MV-4-11 (cell line): ENCODE measurements at regions not wholly inside any gene's neighbourhood (a gene's known extent, or its start where the extent isn't known, plus 50 kb on each side); places are given as distances from the start of the nearest gene placed in this dataset.

Experiments used
- DNase-seq: peaks from one replicate; lab custom pipeline; 2025; lab: John Stamatoyannopoulos, UW

GRCh38 chr10:117670116-117670904, 127.8 kb downstream of the EMX2 start:
- DNase-seq, result no peak

DNA sequence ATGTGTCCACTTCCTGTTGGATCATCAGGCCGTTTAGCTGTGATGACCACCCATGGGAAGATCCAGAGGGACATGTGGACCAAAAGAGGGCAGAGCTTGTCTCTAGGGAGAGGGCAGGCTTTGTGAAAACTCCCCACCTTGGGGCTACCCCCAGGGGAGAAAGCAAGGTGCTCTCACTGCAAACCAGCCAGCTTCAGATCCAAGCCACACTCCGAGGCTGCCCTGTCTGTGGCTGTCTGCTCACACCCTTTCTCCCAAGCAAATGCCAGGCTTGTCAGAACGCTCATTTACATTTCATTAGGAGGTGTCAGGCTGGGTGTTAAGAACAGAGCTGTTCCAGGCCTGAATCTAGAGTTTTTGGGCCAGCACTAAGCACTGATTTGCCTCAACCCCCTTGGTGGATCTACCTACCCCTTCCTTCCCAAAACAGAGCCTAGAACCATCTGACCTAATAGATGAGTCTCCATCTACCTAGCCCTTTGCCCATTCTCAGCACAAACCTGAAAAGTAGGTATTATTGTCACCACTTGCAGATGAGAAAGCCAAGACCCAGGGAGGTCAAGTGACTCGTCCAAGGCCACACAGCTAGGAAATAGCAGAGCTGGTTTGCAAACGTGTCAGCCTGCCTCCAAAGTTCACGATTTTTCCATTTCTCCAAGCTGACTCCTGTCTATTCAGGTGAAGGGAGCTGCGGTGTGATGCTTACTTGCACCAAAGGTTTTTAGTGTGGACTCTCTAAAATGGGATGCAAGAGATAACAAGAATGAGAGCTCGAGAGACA, 130.9 kb downstream of the EMX2 start:
- DNase-seq, result no peak

DNA sequence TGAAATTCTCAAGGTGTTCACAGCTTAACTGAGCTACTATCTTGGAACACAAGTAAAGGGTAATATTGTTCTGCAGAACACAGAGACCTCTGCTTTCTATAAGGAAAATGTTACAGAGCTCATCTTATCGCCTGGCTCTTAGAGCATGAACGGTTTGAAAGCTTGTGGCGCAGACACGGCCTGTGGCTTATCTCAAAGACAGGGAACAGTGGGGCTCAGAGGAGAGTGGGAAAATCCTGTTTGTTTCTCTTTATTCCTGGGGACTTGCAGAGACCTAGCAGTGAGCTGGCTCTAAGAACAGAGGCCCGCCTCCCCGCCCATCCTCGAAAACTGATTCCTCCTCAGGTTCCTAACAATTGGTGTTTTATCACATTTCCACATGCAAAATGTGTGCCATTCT, 131.7 kb downstream of the EMX2 start:
- DNase-seq, result no peak

- DNase-seq, result no peak
Measured at GRCh38 chr10:117674646-117675045, 132.1 kb downstream of the EMX2 start.

DNA sequence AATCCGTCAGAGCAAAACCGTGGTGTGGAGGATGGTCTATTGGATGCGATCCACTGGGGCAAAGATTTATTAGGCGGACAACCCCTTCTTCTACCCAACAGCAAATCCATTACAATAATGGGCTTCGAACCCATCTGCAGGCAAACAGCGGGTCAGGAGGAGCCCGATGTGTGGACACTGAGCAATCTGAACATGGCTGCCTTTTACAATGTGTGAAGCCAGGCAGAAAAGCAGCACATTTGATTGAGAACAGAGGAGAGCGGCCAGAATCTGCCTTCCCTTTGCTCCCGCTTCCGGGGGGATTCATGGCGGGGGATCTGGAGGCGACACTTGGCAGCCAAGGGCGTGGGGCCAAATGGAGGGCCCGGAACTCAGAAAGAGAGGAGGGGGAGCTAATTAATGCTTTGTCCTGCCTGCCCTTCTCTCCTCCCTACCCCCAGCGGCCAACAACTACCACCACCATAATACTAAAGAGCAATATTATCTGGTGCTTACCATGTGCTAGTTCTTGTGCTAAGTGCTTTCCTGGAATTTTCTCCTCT, 133.0 kb downstream of the EMX2 start:
- DNase-seq, result no peak

- no peak for DNase-seq
Measured at GRCh38 chr10:117677239-117677638, 134.7 kb downstream of the EMX2 start.

DNA sequence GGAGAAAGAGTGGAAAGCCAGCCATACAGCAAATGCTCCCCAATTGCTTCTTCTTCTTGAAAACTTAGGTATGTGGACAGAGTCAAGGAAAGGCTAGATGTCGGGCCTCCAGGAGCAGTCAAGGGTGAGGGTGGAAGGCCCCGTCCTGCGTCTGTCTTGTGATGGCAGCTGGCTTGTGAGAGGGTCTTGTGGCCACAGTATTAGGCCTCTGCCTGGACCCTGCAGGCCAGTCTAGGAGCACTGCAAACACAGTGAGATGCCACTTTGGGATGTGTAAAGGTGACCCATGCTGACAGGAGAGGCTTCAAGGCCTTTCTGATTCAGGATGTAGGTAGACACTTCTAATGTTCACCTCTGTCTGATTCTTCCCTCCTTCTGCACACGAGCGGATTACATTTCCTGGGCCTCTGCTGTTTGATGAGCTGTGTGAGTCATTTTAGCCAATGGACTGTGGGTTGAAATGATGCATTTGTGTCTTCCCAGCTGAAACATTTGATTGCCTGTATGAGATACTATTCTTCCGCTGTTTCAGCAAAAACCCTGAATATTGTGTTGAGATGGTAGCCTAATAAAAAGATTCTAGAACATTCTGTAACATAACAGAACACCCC, 135.4 kb downstream of the EMX2 start:
- no peak for DNase-seq

GRCh38 chr10:117680601-117681000, 138.1 kb downstream of the EMX2 start:
- DNase-seq, result no peak

DNA sequence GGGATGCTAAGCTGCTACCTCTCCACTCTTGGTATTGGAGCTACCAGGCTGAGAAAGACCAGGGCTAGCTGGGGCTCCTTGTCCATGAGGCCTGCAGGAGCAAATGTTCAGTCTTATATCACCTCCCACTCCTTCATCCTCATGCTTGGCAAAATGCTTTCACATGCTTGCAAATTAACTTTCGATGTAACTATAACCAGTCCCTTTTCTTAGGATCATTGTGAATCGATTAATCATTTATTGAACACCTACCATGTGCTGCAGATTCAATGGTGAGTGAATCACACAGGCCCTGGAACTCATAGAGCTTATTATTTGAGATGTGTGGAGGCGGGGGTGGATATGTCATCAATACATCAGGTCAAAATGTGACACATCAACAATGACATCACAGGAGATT, 138.6 kb downstream of the EMX2 start:
- DNase-seq, result no peak

GRCh38 chr10:117684046-117684610, 141.6 kb downstream of the EMX2 start:
- no peak for DNase-seq

DNA sequence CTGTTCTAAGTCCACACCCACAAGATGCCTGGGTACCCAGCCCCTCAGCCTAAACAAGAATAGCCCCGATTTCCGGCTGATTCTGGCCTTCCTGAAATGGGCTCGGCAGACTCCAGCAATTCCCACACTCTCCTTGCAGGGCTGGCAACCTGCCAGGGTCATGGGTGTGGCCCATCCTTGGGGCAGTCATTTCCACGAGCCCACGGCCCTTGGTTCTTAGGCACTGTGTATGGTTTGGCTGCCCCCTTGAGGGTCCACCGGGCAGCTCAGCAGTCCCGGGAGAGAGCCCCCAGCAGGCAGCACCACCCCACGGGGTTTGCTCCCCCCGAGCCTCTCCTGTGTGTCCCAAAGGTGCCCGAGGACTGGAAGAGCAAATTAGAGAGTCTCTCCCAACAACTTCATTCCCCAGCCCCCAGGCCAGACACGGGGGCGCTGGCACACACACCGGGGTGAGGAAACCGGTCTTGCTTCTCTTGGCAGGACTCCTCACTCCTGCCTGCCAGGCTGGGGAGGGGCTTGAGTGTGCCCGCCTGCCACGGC, 142.2 kb downstream of the EMX2 start:
- DNase-seq, result no peak

- no peak for DNase-seq
Measured at GRCh38 chr10:117685431-117685830, 142.9 kb downstream of the EMX2 start.

- DNase-seq, result no peak
Measured at GRCh38 chr10:117686606-117687005, 144.1 kb downstream of the EMX2 start.

DNA sequence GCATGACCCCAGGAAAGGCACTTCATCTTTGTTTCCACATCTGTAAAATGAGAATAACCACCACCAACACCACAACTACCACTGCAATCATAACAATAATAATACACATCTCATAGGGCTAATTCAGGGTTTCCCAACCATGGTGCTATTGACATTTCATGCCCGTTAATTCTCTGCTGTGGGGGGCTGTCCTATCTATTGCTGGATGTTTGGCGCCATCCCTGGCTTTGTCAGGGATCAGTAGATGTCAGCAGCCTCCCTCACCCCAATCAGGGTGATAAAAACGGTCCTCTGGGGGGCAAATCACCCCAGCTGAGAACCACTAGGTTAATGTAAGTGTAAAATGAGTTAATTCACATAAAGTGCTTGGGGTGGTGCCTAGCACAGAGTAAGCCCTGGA, 145.8 kb downstream of the EMX2 start:
- DNase-seq, result no peak

DNA sequence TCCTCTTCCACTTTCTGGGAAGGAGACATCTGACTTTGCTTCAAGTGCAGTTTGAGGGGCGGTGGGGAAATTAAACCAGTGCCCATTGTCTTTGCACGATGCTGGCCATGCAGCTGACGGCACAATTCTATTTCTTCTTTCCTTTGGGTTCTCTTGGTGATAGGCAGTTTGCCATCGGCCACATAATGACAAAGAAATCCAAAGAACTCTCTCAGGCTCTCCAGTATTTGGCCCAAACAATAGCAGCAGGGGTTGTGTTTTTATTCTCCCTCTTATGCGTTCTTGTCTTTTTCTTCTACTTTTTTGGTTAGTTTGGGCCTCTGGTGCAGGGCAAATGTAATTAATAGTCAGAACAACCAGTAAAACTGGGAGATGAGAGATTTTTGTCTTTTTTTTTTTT, 147.0 kb downstream of the EMX2 start:
- no peak for DNase-seq

DNA sequence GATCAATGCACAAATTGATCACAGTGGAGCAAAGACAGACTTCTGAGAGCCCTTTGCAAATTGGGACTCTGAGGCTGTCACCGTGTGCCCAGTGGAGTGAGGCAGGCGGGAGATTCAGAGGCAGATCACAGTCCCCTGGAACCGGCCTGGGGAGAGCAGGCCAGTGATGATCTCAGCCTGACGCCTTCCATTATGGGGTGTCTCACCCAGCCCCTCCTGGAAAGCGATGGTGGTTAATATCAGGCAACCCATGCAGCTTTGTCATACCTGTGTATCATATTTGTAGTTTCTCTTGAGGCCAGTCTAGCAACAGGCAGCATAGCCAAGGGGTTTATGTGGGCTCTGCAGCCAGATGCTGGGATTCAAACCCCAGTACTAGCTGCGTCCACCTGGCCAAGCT, 147.8 kb downstream of the EMX2 start:
- no peak for DNase-seq

- DNase-seq, result no peak
Measured at GRCh38 chr10:117694190-117694589, 151.6 kb downstream of the EMX2 start.

DNA sequence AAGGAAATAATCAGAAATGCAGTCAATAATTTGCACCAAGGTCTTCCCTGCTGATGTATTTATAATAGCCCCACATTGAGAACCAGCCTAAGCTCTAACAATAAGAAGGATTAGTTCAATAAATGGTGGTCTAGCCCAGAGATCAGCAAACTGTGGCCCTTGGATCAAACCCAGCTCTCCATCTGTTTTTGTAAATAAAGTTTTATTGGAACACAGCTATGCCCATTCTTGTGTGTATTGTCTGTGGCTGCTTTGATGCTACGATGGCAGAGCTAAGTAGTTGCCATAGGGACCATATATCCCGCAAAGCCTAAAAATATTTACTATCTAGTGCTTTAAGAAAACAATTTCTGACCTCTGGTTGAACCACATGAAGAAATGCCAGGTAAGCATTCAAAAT, 154.9 kb downstream of the EMX2 start:
- no peak for DNase-seq

DNA sequence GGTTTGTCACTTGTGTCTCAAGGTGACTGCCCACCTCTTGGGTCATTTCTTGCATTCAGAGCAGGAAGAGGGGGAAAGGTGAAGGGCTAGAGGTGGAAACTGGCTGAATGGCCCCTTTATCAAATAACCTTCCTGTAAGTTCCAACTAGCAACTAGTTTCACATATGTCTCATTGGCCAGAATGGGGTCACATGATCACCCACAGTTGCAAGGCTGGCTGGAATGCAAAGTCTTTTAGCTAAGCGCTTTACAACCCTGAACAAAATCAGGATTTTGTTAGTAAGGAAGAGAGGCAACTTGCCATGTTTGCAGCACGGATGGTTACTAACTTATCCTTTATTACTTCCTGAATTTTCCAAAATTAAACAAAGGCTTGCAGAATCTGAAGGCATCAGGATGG, 156.3 kb downstream of the EMX2 start:
- DNase-seq, result no peak

GRCh38 chr10:117699436-117700075, 157.0 kb downstream of the EMX2 start:
- no peak for DNase-seq

DNA sequence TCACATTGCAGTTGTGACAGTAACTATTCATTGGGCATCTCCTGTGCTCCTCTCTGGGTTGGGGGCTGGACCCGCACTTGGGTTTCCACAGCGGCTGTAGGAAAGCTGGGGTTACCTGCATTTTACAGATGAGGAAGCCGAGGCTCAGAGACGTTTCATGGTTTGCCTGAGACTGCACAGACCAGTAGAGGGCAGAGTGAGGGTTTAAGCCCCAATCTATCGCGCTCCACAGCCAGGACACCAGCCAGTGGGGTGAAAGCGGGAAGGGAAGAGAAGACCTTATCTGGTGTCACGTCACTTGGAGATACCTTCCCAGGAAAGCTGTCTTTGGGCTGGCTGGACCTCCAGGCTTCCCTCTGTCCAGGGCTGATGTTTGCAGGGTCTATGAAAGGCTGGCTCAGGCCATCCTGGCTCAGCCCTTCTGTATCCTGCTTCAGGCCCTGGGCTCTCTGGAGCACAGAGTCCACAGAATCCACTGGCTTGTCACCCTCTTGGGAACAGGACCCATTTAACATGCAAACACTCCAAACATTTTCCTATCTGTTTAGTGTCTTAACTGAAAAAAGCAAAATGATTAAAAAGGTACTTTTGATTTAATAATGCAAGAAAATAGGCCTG, 167.7 kb downstream of the EMX2 start:
- no peak for DNase-seq
